ENCODE measurements at regions not wholly inside any gene's neighbourhood (a gene's known extent, or its start where the extent isn't known, plus 50 kb on each side); places are given as distances from the start of the nearest gene placed in this dataset.

DNA sequence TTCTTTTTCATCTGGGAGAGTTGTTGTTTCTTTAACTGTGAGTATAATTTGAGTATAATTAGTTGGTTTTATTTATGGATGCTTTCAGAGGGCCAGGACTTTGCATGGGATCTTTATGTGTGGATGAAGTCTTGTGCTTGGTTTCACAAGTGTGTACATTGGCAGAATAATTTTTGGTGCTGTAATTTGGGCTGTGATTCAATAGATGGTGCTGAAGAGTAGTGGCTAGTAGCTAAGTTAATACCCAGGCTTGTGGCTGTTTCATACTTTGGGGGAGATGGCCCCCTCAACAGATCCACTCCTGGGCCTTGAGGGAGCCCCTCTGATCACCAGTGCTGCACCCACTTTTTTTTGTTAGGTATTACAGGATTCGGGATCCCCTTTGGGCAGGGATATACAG, 1142.4 kb downstream of the SLITRK1 start:
- in situ Hi-C loops (cut with MboI; ENCODE audit: low sequenced_read_pairs): no loop called here

DNA sequence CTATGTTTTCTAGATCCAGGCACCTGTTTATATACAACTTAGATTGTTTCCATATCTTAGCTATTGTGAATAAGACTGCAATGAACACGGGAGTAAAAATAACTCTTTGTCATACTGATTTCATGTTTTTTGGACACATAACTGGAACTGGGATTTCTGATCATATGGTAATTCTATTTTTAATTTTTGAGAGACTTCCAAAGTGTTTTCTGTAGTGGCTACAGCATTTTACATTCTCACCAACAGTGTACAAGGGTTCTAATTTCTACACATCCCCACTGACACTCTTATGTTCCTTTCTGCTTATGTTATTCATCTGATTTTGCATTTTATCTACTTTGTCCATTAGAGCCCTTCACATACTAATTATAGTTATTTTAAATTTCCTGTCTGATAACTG, 1152.9 kb downstream of the SLITRK1 start:
- in situ Hi-C loops (cut with MboI; ENCODE audit: low sequenced_read_pairs): no loop called here

DNA sequence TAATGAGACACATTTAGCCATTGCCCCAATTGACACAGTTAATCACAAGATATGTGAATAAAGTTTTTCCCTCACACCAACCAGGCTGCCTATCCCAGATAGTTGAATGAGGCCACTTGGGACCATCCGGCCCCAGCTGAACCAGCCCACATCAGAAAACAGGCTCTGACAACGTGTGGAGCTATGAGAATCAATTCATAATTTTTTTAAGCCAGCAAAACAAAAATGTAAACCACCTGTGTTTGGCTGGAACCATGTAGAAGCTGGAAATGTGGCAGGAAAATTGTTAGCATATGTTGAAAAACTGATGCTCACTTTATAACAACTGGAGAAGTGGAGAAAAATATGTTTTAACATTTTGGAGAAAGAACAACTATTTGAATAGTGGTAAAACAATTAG, 1161.3 kb downstream of the SLITRK1 start:
- in situ Hi-C loops (cut with MboI; ENCODE audit: low sequenced_read_pairs): no loop called here

DNA sequence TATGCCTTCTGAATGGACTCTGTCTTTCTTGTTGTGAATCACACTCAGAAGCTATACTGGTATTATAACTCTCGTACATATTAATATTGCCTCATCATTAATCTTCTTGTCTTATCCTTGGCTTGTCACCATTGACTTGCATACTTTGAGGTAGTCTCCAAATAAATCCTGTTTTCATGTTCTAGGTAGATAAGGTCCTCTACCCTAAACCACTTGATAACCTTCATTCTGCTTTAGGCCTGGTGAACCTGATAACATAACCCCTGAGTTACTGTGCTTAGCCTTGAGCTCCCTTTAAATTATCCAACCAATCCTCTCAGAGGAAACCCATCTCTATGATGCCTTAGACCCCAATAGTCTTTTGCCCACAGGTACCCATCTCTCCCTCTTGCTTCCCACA, 1162.3 kb downstream of the SLITRK1 start:
- in situ Hi-C loops (cut with MboI; ENCODE audit: low sequenced_read_pairs): no loop called here

DNA sequence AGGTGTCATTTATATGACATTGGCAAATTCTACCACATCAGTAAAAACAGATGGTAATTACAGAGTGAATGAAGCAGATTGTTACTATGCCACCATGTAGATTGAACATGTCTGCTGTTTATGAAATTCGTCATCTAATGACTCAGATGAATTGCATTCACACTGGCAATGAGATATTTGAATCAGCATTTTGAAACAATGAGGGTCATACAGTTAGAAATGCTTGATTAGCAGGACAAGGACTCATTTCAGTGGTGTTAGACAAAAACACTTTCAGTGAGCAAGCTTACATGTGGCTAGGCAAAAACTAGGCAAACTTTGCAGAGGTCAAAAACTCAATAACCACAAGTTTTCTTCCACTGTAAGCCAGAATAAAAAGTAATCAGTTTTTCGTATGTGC, 1165.0 kb downstream of the SLITRK1 start:
- in situ Hi-C loops (cut with MboI; ENCODE audit: low sequenced_read_pairs): no loop called here

DNA sequence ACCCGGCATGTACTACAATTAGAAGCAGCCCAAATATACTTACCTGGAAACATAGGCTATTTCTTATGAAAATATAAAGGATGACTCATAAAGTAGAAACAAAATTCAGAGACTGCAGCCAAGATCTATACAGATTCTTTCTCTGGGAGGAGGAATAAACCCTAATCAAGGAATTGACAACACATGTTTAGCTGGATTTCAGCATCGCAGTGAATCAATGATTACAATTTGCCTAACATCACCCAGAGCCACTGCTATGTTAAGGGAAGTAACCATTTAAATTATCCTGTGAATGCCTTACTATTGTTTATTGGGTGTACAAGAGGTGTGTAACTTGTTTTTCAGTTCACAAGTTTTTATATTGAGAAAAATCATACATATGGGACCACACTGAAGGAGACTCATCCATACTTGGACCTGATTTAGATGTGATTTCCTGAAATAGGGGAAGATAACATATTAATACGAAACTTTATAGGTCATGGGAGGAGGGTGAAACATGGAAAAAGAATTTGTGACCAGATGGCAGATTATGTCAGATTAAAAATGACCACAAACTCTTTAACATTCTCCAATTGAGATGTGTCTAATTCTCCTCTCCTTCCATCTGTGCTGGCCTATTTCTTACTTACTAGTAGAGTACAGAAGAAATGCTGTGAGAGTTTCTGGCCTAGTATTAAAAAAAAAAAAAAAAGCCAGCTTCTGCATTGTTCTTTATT, 1168.4 kb downstream of the SLITRK1 start:
- in situ Hi-C loops (cut with MboI; ENCODE audit: low sequenced_read_pairs): no loop called here

DNA sequence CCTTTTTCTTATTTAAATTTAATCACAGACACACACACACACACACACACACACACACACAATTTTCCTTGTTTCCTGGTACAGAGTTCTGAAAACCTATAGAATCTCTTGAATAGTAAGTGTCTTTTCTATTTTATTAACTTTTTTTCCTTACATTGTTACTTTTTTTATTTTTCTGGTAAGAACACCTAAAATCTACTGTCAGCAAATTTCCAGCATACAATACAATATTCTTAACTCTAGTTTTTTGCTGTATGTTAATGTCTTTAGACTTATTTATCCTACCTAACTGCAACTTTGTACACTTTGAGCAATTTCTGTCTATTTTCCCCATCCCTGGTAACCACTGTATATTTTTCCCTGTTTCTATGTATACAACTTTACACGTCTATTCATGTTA, 1179.8 kb downstream of the SLITRK1 start:
- in situ Hi-C loops (cut with MboI; ENCODE audit: low sequenced_read_pairs): no loop called here

DNA sequence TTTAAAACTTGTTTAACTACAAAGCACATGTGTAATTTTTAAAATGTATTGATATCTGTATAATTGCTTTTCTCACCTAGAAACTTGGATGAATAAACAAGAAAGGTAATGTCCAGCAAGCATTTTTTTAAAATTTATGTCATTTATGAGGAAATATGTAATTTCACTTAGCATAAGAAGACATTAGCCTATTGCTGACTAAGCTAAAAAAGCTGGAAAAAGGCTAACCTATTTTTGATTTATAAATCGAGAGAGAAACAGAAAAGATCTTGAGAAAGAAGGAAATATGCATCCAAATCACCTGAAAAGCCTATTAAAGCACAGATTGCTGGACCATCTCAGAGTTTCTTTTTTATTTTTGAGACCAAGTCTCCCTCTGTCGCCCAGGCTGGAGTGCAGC, 1181.3 kb downstream of the SLITRK1 start:
- in situ Hi-C loops (cut with MboI; ENCODE audit: low sequenced_read_pairs): no loop called here

DNA sequence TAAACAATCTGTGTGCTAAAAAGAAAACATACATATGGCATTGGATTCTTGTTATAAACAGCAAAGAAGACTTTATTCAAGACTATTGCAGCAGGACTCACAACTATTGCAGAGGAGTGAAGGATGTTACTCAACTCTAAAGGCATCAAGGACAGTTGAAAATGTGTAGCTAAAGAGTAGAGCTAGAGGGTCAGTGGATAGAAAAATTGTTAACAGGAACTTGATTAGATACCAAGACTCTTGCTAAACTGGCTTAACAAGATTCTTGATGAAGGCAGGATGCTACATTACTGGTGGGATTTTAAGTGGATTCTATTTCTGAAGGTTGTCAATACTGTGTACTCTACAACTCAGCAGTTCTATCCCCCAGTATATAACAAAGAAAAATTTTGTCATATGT, 1183.3 kb downstream of the SLITRK1 start:
- in situ Hi-C loops (cut with MboI; ENCODE audit: low sequenced_read_pairs): no loop called here

DNA sequence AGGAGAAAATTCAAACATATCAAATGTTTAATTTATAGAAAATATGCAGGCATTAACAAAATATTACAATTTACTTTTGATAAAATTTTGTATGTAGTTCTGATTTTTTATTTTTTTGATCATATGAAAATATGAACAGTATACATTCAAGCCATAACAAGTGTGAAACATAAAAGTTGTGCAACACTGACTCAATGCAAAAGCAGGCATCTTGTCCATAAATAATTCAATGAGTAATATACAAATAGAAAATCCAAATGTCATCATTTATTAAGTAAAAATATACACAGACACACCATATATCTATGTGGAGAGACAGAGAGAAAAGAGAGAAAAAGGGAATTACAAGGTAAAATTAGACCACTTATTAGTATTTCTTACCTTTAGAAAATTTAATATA, 1183.9 kb downstream of the SLITRK1 start:
- in situ Hi-C loops (cut with MboI; ENCODE audit: low sequenced_read_pairs): no loop called here

DNA sequence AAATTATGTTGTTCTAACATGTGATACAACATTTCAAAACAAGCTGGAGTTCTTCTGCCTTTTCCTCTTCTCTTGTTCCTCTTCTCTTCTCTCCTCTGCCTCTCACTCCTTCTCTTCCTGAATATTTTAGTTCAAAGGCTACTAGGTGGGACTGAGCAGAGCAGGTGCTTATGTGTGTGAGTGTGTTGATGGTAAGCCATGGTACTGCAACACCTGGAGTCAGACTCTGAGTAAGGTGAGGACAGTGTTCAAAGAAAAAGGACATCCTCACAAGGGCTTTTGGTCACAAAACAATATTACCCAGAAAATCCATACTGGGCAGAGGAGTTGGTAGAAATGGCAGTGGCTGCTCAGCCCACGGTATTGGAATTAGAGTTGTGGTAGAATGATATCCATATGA, 1188.7 kb downstream of the SLITRK1 start:
- in situ Hi-C loops (cut with MboI; ENCODE audit: low sequenced_read_pairs): no loop called here

DNA sequence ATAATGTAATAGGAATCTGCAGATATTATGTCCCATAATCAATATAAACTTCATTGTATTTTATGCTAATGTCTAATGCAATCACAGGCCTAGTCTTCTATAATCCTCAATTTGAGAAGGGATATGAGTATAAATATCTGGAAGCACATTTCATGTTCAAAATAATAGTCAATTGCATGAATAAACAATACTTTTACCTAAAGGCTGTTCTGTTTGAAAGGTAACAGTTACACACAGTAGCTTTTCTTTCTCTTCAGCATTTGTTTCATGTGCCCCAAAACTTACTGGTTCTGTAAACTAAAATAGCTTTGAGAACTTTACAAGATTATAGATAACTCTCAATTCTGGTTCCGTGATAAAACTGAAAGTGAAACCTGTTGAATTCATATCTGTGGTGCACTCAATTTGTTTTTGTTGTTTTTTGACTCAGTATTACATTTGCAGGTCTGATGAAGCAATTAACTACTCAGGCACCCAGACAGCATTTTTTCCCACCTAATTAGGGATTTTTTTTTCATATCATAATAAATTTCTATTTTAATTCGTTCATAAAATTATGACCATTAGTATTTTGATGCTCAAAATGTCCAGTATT, 1193.8 kb downstream of the SLITRK1 start:
- in situ Hi-C loops (cut with MboI; ENCODE audit: low sequenced_read_pairs): no loop called here

DNA sequence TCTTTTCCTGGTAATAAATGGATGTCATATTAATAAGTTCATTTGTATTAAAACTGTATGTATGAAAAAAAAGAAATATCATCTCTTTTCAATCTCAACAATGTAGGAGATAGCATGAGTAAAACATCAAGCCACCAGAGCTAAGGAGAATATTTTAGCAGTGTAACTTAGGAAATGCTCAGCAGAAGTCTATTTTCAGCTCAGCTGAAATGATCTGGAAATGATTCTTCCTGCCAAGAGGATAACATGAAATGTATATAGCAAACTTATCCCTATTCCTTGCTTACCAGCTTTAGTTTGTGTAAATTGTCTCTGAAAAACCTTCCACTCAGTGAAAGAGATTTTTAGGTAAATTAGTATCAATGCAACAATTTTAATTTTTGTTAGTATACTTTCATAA, 1194.4 kb downstream of the SLITRK1 start:
- in situ Hi-C loops (cut with MboI; ENCODE audit: low sequenced_read_pairs): no loop called here

DNA sequence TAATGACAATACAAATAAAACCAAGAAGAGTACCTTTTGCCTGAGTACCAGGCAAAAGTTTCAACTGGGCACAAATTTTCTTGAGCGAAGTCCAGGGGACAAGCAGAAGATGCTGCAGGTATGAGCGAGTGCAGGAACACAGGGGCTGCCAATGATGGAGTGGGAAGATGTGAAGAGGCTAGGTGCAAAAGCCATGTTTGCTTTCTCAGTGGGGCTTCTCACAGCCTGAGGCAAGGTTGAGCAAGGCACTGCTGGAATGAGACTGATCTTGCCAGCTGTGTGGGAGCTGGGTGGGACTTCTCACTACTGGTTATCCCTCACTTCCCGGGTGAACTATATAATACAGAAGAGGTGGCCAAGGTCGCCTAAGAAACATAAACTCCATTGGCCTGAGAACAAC, 1200.7 kb downstream of the SLITRK1 start:
- in situ Hi-C loops (cut with MboI; ENCODE audit: low sequenced_read_pairs): no loop called here

DNA sequence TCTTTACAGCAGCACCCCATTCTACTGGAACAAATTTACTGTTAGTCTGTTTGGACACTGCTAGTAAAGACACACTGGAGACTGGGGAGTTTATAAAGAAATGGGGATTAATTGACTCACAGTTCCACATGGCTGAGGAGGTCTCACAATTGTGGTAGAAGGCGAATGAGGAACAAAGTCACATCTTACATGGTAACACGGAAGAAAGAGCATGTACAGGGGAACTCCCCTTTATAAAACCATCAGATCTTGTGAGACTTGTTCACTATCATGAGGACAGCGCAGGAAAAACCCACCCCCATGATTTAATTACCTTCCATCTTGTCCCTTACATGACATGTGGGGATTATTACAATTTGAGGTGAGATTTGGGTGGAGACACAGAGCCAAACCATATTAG, 1204.2 kb downstream of the SLITRK1 start:
- in situ Hi-C loops (cut with MboI; ENCODE audit: low sequenced_read_pairs): no loop called here

DNA sequence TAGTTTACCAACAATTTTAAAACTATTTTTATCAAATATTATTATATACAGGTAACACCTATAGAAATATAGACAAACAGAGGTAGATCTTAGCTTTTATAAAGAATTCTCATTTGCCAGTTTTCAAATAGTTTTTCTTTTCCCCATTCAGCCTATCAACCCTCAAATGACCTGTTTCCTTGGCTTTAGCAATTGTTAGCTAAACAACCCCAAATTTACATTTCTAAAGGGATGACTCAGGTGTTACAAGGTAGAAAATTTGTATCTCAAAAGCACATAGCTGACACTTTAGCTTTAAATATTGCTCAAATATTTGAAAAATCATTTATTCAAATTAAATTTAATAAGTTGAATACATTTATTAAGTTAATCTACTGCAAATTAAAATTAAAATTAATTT, 1207.2 kb downstream of the SLITRK1 start:
- in situ Hi-C loops (cut with MboI; ENCODE audit: low sequenced_read_pairs): no loop called here

DNA sequence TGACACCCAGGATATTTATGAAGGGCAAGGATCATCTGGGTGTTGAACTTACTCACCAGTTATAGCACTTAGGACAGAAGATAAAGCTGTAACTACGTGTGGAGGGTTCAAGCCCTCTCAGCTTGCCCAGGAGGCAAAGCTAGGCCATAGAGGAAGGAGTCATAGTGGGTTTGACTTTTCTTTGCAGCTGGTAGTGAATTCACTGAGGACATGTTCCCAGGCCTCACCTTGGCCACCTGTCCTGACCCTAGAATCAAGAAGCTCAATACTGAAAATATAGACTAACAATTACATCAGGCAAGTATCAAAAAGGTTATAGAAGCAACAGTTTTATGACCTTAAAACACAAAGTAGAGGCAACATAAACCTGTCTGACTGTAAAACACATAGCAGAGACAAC, 1207.7 kb downstream of the SLITRK1 start:
- in situ Hi-C loops (cut with MboI; ENCODE audit: low sequenced_read_pairs): no loop called here

DNA sequence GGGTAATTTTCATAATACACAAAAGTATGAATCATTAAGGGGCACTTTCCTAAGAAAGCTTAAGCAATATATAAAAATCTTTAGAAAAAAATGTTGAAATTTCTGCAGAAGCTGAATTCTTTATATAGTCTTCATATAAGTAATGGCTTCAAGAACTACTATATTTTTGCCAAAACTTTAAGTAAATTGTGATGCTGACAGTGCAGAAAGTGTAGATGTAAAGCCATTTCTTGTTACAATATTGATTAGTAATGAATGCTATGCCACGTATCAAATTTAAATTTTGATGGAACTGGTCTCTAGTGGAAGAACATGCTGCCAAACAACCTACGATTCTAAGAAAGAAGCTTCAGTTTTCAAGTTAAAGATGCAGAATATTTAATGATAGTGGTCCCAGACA, 1210.0 kb downstream of the SLITRK1 start:
- in situ Hi-C loops (cut with MboI; ENCODE audit: low sequenced_read_pairs): no loop called here

DNA sequence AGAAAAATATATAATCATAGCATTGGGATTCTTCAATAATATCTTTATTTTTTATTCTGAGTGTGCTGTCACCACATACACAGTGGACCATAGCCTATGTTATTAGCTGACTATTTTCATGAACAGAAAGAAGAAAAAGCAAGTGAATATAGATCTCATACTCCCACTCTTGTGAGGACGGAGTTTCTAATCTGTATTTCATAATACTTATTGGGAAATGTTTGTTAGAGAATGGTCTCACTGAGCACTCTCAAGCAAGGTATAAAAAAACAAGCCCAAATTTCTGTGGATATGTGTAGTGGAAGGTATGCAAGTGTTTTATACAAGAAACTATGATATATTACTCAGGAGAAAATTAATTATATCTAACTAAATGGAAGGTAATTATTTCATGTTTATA, 1218.1 kb downstream of the SLITRK1 start:
- in situ Hi-C loops (cut with MboI; ENCODE audit: low sequenced_read_pairs): no loop called here

DNA sequence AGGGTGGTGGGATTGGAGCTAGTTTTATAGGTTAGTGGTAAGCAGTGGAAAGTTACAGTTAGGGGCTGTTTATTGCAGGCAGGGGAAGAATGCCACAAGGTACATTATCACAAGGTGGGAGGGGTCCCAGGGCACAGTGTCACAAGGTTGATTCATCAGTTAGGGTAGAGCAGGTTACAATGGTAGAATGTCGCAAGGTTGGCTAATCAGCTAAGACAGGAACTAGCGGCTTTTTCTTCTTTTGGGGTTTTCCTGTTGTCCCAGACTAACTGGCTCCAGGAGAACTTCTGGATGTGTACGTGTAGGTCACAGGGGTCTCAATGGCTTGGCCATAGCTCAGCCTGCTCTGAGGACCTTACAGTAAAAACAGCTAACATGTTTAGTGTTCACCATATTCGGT, 1221.1 kb downstream of the SLITRK1 start:
- in situ Hi-C loops (cut with MboI; ENCODE audit: low sequenced_read_pairs): no loop called here

DNA sequence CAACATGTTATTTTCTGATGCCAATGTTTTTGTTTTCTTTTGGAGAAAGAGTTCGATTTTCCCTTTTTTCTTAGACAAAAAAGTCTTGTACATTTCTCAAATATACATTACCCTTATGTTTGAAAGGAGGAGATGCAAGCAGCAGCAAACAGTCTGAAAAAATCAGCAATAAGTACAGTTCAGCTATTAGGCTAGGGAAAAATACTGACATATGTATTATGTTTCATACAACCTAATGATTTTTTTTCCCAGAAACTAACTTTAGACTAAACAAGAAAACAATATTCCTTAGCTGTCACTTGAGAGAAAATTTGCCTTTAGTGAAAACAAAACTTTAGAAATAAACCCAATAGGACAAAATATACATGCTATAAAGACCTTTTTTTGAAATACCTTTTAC, 1223.5 kb downstream of the SLITRK1 start:
- in situ Hi-C loops (cut with MboI; ENCODE audit: low sequenced_read_pairs): no loop called here

DNA sequence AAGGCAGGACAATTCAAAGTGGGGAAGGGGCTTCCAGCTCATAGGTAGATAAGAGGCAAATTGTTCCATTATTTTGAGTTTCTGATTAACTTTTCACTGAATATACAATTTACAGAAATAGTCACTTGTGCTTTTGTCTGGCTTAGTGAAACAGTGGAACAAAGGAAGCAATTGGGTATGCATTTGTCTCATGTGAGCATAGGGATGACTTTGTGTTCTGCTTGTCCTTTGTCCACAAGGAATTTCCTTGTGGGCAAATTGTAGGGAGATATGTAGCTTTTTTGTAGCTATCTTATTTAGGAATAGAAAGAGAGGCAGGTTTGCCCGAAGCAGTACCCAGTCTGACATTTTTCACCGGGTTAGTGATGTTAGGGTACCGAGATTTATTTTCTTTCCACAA, 1224.8 kb downstream of the SLITRK1 start:
- in situ Hi-C loops (cut with MboI; ENCODE audit: low sequenced_read_pairs): no loop called here

Measured in HL-60/S4 treated with phorbol 12-myristate 13-acetate at 8.2 ng/mL for 4 days and 3 days (cell line).